GM19328 (cell line): ENCODE measurements at regions not wholly inside any gene's neighbourhood (a gene's known extent, or its start where the extent isn't known, plus 50 kb on each side); places are given as distances from the start of the nearest gene placed in this dataset.
"Not testable (repeated sequence)": the region's sequence is repeated elsewhere in the genome, so short reads cannot be mapped to it uniquely, and the experiment has no call there.

ENCODE experiments used
- ATAC-seq: cut with Tn5 transposase; IDR thresholded peaks from one replicate; pipeline ENCODE4 v1.9.1; 2021; ENCODE audit warnings: mild to moderate bottlenecking, moderate library complexity; ENCODE audit not compliant: unreplicated experiment

DNA sequence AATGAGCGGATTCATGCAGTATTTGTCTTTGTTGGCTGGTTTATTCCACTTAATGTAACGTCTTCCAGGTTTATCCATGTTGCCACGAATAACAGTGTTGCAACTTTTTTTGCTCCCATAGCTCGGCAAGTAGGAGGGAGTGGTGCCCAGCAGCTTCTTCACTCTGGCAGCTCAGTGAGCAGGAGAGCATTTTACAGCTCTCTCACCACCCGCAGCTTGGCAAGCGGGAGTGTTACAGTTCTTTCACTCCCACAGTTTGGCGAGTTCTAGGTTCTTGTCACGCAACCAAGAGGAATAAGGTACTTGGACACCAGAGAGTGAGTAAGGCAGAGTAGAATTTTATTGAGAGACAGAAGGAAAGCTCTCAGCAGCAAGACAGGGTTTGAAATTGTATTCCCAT lies 935.2 kb downstream of the TBL1XR1 start:
- ATAC-seq, result no peak

DNA sequence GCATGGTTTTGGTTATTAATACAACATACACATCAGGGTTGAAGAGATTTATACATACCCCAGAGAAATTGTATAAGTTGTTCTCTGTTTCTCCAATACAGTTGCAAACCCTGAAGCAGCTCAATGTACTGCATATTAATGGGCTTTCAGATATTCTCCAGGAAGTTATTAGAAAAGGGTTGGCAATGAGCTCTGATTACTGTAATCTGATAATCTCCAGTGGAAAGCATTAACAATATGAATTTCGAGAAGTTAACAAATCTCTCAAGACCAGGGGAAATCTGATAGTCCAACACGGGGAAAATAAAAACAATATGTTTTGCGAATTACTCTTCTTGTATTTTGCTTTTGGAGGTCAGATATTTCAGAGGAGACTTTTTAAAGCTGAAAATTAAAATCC lies 950.1 kb downstream of the TBL1XR1 start:
- ATAC-seq, result no peak

DNA sequence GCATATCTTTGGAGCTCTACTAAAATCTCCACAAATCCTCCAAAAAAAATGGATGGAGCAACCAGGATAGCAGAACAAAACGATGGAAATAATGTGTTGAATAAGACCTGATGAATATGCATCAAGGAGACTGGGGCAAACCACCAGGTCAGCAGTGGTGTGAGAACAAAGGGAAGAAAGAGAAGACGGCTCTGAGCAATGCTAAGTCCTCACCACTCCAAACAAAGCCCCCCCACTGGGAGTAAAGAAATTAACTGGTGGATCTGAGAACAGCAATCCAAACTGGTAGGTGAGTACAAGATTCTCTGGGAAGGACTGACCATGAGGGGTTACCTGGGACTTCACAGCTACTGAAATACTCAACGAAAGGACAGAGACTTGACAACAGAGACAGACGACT lies 977.3 kb downstream of the TBL1XR1 start:
- ATAC-seq, result no peak

DNA sequence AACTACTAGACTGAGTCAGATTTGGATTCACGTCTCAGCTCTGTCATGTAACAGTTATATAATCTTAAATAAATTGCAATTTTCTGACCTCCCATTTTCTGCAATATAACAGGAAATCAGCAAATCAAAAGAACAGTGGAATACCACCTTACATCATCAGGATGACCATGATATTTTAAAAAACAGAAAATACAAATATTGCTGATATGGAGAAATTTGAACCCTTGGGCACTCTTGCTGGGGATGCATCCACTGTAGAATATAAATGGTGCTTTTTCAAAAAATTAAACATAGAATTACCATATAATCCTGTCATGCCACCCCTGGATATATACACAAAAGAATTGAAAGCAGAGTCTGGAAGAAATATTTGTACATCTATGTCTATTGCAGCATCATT lies 982.5 kb downstream of the TBL1XR1 start:
- no peak for ATAC-seq

DNA sequence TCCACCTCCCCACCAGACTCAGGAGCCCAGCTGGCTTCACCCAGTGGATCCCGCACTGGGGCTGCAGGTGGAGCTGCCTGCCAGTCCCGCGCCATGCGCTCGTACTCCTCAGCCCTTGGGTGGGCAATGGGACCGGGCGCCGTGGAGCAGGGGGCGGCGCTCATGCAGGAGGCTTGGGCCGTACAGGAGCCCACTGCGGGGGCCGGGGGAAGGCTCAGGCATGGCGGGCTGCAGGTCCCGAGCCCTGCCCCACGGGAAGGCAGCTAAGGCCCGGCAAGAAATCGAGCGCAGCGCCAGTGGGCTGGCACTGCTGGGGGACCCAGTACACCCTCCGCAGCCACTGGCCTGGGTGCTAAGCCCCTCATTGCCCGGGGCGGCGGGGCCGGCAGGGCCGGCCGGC lies 984.0 kb downstream of the TBL1XR1 start:
- ATAC-seq, result not testable (repeated sequence)

DNA sequence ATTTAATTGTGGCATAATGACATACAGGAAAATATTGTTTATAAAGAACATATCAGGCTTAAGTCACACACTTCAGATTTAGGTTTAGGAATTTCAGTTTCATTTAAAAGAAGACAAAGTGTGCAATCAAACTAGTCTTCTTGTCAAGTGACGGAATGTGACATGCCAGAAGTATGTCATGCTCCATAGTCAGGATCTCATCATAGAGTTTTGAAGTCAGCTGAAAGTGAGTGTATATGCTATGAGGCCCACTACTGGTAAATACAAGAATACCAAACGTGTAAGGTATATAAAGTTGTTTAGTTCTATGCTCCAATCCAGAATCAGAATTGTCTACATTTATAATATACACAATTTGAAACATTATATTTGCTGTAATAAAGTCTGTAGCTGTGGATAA lies 988.4 kb downstream of the TBL1XR1 start:
- no peak for ATAC-seq

DNA sequence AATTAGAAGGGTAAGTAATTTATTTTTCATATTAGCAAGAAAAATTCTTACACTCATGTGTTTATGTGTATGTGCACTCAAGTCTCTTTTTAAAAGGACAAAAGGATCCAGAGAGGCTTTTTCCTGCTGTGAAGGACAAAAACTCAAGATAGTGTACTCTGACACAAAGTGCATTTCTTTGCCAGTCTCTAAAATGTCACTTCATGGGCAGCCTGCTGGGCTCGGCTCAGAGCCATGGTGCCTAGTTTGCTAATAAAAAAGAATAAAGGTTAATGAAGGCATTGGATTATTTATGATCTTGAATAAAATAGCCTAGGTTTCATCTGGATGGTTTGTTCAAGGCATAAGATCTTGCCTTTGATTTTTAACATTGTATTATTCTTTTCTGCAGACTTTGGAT lies 989.0 kb downstream of the TBL1XR1 start:
- no peak for ATAC-seq

DNA sequence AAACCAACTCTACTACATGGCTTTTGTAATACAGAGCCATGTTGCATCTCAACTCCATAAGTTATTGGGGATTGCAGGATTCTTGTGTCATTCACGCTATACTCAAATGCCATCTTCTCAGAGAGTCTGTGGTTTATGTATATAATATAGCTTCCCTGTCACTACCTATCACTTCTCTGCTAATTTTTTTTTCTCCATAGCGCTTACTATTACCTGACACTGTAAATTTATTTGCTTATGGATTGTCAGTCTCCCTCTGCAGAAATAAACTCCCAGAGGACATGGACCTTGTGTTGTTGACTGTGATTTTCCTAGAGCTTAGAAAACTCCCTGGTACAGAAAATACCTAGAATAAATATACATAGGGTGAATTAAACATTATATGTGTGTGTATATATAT lies 990.5 kb downstream of the TBL1XR1 start:
- ATAC-seq, result no peak

DNA sequence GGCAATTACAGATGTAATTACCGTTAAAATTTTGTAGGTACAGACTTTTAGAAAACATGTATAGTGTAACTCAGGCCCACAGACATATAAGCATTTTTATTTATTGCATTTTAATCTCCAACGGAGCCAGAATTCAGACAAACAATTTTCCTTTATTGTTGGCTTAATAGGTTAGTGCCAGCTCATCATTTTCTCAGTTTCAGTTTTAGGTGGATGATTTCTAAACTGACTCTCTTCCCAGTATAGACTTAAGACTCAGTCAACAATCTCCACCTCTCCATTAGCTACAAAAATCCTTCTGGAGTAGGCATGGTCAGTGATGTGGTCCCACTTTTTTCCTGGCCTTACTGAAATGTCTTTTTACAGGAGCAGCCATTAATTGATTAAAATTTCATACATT lies 994.6 kb downstream of the TBL1XR1 start:
- ATAC-seq, result no peak

DNA sequence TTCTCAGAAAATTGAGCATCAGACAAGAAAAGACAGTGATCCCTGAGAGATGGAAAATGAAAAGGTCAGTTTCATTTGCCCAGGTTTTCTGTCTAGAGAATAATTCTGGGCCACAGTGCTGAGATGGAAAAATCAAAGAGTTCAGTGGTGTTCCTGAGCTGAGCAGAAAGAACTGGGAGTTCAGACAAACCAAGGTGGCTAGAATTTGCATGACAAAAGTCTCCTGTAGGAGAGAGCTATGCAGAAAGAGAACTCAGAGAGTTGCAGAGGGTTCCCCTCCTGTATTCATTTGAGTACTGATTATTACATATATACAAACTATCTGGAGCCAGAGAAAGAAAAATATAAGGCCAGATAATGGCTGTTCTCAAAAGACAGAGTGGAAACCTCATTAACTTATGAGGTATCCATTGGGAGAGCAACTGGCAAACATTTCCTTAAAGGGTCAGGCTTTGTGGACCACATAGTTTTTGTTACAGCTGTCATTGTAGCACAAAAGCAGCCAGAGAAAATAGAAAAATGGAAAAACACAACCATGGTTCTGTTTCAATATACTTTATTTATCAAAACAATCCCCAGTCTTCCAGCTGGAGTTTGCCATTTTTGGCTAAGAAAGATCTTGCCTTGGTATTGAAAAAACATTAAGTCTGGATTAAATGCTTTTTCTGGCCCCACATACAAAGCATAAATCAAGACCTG lies 1004.1 kb downstream of the TBL1XR1 start:
- ATAC-seq, result no peak

DNA sequence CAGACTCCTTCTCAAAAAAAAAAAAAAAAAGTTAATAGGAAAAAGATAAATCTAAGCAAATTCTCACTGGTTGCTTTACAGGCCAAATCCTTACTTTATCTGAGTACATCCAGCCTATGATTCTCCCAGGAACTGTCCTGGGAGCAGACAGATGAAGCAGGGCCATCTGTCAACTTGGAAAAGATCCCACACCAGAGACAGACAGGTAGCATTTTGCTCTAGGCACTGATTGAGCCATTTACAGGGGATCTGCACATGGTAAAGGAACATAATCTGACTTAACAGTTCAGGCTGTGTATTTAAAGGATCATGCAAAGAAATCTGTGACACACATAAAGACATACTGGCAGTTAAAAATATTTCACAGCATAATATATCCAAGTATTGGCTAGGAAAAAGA lies 1006.5 kb downstream of the TBL1XR1 start:
- no peak for ATAC-seq

DNA sequence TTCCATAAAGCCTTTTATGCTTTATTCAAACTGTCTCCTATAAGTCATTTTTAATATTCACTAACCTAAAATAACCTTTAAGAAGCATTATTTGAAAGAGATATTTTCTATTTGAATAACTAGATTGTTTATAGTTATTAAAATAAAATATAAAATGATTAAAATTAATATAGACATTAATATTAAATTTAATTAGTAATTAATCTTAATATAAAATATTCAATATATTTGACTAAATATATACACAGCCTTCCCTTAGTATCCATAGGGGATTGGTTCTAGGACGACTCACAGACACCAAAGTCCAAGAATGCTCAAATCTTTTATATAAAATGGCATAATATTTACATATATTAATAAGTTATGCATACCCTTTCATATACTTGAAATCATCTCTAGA lies 1014.1 kb downstream of the TBL1XR1 start:
- no peak for ATAC-seq

DNA sequence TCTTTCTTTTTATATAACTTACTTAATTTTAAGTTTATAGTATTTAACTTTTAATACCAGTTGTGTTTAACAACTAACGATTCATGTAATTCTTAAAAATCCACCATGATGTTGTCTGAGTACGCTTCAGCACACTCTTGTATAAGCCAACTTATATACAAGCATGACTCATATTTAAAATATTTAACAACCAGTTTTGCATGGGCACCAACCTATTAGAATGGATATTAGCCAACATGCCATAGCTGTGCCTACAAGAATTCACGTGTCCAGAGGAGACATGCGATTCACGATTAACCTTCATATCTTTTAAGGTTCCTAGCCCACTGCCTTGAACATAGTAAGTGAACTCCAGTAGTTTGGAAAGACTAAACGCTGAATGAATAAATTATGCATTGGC lies 1023.2 kb downstream of the TBL1XR1 start:
- no peak for ATAC-seq

DNA sequence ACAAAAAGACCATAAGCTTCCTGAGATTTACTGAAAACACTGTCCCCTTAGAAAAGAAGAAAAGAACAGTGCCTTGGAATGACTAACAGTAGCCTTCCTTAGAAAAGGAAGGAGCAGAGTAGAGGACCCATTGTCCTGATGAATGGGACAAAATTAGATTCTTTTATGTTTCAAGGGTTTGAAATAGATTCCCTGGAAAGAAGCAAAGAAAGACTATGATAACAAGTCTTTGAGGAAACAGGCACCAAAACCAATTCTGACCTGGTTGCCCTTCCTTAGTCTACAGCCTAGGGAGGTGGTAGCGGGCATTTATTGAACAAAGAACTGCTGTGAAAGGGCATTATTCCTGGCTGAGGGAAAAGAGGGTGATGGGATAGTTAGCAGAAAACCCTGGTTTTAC lies 1024.8 kb downstream of the TBL1XR1 start:
- no peak for ATAC-seq

DNA sequence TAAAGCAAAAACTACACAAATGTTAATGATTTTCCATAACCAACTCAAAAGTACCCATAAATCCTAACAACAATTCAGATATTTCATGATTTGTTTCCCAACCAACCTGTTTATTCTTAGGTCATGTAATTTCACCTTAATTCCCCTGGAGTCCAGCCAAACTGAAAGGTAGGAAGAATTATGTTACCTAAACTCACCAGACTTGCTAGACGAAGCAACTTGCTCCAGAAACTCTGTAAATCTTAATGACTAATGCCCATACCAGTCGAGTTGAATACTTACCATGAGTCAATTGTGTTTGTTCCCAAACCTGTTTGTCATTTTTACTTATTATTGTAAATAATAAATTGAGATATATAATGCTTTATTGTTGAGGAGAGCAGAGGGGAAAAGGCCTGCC lies 1030.0 kb downstream of the TBL1XR1 start:
- ATAC-seq, result no peak

DNA sequence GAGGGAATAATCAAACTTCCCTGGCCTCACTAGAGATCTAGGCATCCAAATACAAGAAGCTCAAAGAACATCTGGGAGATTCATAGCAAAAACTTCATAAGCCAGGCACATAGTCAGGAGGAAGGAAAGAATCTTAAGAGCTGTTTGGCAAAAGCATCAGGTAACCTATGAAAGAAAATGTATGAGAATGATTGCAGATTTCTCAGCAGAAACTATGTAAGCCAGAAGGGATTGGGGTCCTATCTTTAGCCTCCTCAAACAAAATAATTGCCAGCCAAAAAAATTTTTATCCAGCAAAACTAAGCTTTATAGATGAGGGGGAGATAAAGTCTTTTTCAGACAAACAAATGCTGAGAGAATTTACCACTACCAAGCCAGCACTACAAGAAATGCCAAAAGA lies 1036.3 kb downstream of the TBL1XR1 start:
- no peak for ATAC-seq

DNA sequence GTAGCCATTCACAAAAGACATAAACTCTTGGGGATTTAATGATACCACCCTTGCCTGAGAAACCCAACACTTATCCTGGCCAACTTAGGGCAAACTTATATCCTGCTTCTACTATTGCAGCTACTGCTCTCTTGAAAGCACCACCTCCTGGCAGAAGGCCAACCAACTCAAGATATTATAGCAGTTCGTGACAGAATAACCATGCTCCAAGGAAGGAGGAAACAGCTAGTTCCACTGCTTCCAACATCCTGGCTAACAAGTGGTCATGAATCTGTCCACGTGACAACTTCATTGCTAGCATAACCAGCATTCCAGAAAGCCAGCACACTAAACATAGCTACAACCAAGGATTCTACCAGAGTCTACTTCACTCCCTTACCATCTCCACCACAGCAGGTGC lies 1037.5 kb downstream of the TBL1XR1 start:
- no peak for ATAC-seq

DNA sequence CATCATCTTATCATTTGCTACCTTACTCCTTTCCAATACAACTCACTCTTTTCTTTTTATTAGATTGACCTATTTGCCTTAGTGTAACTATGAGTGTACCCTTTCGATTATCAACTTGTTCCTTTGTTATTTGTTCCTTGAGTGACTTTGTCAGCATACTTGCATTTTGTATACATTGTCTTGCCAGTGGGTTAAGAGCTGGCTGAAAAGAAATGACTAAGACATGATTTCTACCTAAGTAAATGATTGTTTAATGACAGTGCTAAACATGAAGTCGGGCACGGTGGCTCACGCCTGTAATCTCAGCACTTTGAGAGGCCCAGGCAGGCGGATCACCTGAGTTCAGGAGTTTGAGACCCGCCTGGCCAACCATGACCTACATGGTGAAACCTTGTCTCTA lies 1042.3 kb downstream of the TBL1XR1 start:
- ATAC-seq, result no peak

DNA sequence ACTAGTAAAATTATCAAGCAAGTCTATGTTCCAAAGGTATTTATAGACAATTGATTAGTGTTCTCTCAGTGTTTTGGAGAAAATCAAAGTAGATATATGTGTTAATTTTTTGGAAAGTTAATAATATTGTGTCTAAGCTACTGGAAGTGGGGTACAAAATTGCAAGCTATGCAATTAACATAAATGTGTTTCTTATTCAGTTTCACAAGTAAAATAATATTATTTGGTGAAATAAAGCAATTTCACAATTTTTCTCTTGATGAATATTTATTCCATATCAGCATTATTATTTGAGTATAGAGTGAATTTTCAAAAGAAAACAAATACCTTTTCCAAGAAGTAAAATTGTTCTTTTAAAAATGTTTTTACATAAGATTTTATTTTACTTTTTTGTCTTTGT lies 1047.7 kb downstream of the TBL1XR1 start:
- no peak for ATAC-seq

DNA sequence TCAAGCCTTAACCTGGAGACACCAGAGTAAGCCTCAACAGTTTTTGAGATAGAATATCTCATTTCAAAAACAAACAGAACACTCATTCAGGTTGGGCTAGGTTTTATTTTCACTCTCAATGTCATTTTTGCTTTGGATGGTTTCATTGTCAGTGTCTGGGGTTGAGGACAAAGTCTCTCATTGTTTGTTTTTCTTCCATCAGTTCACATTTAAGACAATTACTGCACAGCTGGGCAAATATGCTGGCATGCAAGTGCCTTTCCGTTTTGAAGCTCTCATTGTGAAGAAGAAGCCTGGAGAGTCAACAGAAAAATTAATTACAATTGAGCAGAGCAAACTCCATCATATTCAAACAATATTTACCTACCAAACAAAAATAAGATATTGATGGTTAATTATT lies 1050.0 kb downstream of the TBL1XR1 start:
- no peak for ATAC-seq

DNA sequence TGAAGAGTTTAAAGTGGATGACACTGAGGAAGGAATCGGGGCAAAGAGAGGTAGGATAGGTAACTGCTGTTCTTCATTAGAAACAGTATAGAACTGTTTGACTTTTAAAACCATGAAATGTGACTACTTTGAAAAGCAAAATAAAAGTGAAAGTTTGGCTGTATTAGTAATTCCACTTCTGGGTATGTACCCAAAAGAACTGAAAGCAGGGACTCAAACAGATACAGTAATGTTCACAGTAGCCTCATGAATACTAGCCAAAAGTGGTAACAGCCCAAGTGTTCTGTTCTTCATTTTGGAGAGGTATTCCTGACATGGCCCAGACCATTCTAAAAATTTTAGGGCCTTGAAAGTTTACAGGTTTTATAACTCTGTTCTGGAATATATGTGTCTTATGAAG lies 1055.4 kb downstream of the TBL1XR1 start:
- no peak for ATAC-seq

DNA sequence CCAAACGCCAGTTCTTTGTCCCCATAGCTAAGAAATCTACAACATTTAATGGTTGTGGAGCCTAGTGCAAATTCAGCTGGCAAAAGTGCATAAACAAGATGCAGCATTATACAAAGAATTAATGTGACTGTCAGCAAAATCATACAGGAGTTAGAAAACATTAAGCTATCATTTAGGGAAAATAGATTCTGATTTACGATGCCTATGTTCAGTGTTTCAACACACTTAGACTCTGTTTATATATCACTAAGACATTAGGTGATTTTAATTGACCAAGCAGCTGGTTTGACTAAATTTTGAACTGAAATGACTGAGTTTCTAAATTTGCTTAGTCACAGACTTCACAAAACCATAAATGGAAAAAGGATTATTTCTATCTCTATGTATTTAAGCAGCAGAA lies 1076.8 kb downstream of the TBL1XR1 start:
- ATAC-seq, result no peak

DNA sequence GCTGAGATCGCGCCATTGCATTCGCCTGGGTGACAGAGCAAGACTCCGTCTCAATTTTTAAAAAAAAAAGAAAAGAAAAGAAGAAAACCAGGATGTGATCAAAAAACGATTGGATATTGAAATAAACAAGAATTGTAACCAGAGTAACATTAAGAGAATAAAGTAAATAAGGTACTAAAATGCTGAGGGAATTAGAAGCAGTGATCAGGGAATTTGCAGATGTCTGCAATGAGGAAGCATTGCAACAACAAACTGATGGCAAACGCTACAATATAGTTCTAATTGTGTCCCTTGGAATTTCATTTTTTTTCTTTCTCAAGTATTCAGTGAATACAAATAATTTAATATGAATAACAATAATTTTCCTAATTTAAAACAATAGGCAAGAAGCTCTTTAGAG lies 1077.5 kb downstream of the TBL1XR1 start:
- no peak for ATAC-seq

DNA sequence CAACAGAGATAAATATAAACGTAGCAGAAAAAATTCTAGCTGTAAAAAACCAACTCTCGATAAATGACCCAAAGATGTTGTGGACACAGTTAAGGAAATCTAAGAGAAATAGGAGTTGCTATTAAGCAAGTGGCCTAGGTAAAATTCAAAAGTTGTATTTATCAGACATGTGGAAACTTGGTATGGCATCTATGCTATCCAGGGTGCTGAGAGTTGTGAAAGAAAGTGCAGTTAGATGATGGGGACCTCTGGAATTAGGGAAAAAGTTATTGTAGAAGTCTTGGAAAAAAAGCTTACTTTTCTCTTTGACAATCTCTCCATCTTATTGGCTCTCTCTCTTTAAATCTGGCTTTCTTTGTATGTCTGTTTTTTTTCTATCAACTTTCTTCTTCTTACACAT lies 1090.9 kb downstream of the TBL1XR1 start:
- no peak for ATAC-seq
